HPDE6-E6E7 (cell line): ENCODE measurements at regions not wholly inside any gene's neighbourhood (a gene's known extent, or its start where the extent isn't known, plus 50 kb on each side); places are given as distances from the start of the nearest gene placed in this dataset.
A peak's percentile ranks its signal among the peaks of the same experiment; 100 is the strongest.
"Not testable (repeated sequence)": the region's sequence is repeated elsewhere in the genome, so short reads cannot be mapped to it uniquely, and the experiment has no call there.

Experiments
- DNase-seq: peaks from one replicate; pipeline ENCODE4 v3.0.0; 2011; ENCODE audit warnings: missing footprints; ENCODE audit errors: extremely low spot score

- DNase-seq: no peak
Measured at GRCh38 chr10:17538941-17539340, 78.2 kb downstream of the HACD1 start.

- no peak for DNase-seq
Measured at GRCh38 chr10:17537281-17537680, 79.9 kb downstream of the HACD1 start.

GRCh38 chr10:17536221-17536620 is 81.0 kb downstream of the HACD1 start:
- no peak for DNase-seq

- no peak for DNase-seq
Measured at GRCh38 chr10:17533731-17534130, 79.3 kb upstream of the ST8SIA6 start.

- no peak for DNase-seq
Measured at GRCh38 chr10:17528306-17528862, 74.0 kb upstream of the ST8SIA6 start.

- DNase-seq: peak; percentile 15
Measured at GRCh38 chr10:17527514-17528146, 73.2 kb upstream of the ST8SIA6 start.

- DNase-seq: not testable (repeated sequence)
Measured at GRCh38 chr10:17526571-17526970, 72.2 kb upstream of the ST8SIA6 start.

- DNase-seq: no peak
Measured at GRCh38 chr10:17523917-17524316, 69.5 kb upstream of the ST8SIA6 start.

- no peak for DNase-seq
Measured at GRCh38 chr10:17523246-17523753, 68.9 kb upstream of the ST8SIA6 start.

- DNase-seq: not testable (repeated sequence)
Measured at GRCh38 chr10:17522269-17522668, 67.9 kb upstream of the ST8SIA6 start.

- no peak for DNase-seq
Measured at GRCh38 chr10:17519457-17519856, 65.1 kb upstream of the ST8SIA6 start.

- no peak for DNase-seq
Measured at GRCh38 chr10:17518338-17518737, 63.9 kb upstream of the ST8SIA6 start.

- no peak for DNase-seq
Measured at GRCh38 chr10:17516376-17516775, 62.0 kb upstream of the ST8SIA6 start.

- no peak for DNase-seq
Measured at GRCh38 chr10:17512341-17513001, 58.1 kb upstream of the ST8SIA6 start.

GRCh38 chr10:17510242-17510908 is 56.0 kb upstream of the ST8SIA6 start:
- DNase-seq: no peak

GRCh38 chr10:17507538-17507937 is 53.1 kb upstream of the ST8SIA6 start:
- DNase-seq: no peak

- DNase-seq: no peak
Measured at GRCh38 chr10:17506856-17507471, 52.6 kb upstream of the ST8SIA6 start.

GRCh38 chr10:17506390-17506789 is 52.0 kb upstream of the ST8SIA6 start:
- no peak for DNase-seq

- no peak for DNase-seq
Measured at GRCh38 chr10:17504547-17505245, 50.3 kb upstream of the ST8SIA6 start.
